ENCODE measurements at regions not wholly inside any gene's neighbourhood (a gene's known extent, or its start where the extent isn't known, plus 50 kb on each side); places are given as distances from the start of the nearest gene placed in this dataset.

DNA sequence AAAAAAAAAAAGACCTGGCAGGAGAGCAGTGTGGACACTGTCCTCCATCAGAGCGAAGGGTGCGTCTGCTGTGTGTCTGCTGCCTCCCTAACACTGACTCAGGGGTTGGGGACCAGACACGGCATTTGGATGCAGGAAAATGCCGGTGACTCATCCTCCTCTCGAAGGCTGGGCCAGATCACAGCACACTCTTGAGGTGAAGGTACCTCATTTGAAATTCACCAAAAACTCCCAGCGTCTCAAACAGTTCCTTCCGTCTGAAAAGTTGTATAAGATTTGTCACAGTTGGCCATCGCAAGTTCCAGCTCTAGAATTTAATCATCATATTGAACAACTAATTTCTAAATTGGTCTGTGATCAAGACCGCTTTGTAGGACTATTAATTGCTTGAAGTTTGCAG is 118.1 kb upstream of the LYZL2 start:
- Histone ChIP-seq H3K9me3 (ENCODE audit: control insufficient read depth, low read depth, low read length) (no peaks in the 10 kb centered on the region), H2BK15ac (ENCODE audit: low read depth, low read length) (no peak overlapping the region), H3K4me2 (ENCODE audit: insufficient read depth, insufficient read length, low read length) (no peak overlapping the region), H4K91ac (ENCODE audit: insufficient read length, low read depth, low read length) (no peak overlapping the region), H2BK12ac (ENCODE audit: insufficient read length, low read depth, low read length) (no peak overlapping the region), H3K27me3 (ENCODE audit: insufficient read depth, low read length) (no peaks in the 10 kb centered on the region), H2BK5ac (ENCODE audit: insufficient read length, low read length) (no peak overlapping the region), H3K56ac (ENCODE audit: insufficient read length, low read depth, low read length) (no peak overlapping the region), H3K79me2 (ENCODE audit: insufficient read depth, low read length) (no peaks in the 10 kb centered on the region), H2BK120ac (ENCODE audit: low read depth, low read length, poor library complexity, severe bottlenecking) (no peak overlapping the region), H2BK20ac (ENCODE audit: low read depth, low read length, poor library complexity, severe bottlenecking) (no peak overlapping the region), H3K18ac (ENCODE audit: insufficient read length, low read depth, low read length) (no peak overlapping the region), H3T11ph (ENCODE audit: low read length) (no peak overlapping the region), H3K27ac (ENCODE audit: insufficient read length, low read depth, low read length) (no peak overlapping the region), H3K23me2 (ENCODE audit: insufficient read length, low read depth, low read length, poor library complexity, severe bottlenecking) (no peaks in the 10 kb centered on the region), H2AFZ (ENCODE audit: low read length) (no peak overlapping the region), H3K9ac (ENCODE audit: extremely low read depth, insufficient read length, low read length) (no peak overlapping the region), H3K4me1 (ENCODE audit: insufficient read depth, low read length) (no peaks in the 10 kb centered on the region), H4K20me1 (ENCODE audit: control insufficient read depth, insufficient read depth, insufficient read length) (no peaks in the 10 kb centered on the region), H4K8ac (replicated peaks; ENCODE audit: insufficient read length, low read depth, low read length) (no peak overlapping the region), H4K5ac (ENCODE audit: insufficient read length, low read depth, low read length) (no peak overlapping the region), H3K14ac (ENCODE audit: insufficient read depth, low read length) (no peak overlapping the region), H3K23ac (ENCODE audit: insufficient read length, low read depth, low read length) (no peak overlapping the region), H3K79me1 (ENCODE audit: insufficient read depth, low read depth, low read length, poor library complexity, severe bottlenecking) (no peaks in the 10 kb centered on the region), H3K4ac (ENCODE audit: low read depth, low read length) (no peak overlapping the region), H2AK5ac (ENCODE audit: insufficient read length, low read length) (no peak overlapping the region)
- H3K36me3 Mint-ChIP-seq (ENCODE audit: insufficient read depth in 1 of 3, low read depth in 3 of 3): no peaks in the 10 kb centered on the region
- WGBS (ENCODE audit: extremely low coverage, insufficient read length, low lambda C conversion rate): no CpG with 5 or more reads among the region's 9 CpGs
- TF ChIP-seq, protein P1, sequence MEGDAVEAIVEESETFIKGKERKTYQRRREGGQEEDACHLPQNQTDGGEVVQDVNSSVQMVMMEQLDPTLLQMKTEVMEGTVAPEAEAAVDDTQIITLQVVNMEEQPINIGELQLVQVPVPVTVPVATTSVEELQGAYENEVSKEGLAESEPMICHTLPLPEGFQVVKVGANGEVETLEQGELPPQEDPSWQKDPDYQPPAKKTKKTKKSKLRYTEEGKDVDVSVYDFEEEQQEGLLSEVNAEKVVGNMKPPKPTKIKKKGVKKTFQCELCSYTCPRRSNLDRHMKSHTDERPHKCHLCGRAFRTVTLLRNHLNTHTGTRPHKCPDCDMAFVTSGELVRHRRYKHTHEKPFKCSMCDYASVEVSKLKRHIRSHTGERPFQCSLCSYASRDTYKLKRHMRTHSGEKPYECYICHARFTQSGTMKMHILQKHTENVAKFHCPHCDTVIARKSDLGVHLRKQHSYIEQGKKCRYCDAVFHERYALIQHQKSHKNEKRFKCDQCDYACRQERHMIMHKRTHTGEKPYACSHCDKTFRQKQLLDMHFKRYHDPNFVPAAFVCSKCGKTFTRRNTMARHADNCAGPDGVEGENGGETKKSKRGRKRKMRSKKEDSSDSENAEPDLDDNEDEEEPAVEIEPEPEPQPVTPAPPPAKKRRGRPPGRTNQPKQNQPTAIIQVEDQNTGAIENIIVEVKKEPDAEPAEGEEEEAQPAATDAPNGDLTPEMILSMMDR (conservative IDR thresholded peaks at IDR 0.05): no peak
- peaks cover 4% of the 10 kb centered on the region for H3K27me3 Mint-ChIP-seq (ENCODE audit: low read depth)
- no peak for DNase-seq
- H3K4me1 Mint-ChIP-seq: peaks cover 0 to 2% of the 10 kb centered on the region in 2 experiments; a peak in 2 of 4 replicates
- no peak overlapping the region for H3K27ac Mint-ChIP-seq
- no peaks in the 10 kb centered on the region for H3K9me3 Mint-ChIP-seq
- H3K4me3 Mint-ChIP-seq: no peak overlapping the region

All from H9 (cell line).